Spleen (tissue), 11 donors: ENCODE measurements at regions not wholly inside any gene's neighbourhood (a gene's known extent, or its start where the extent isn't known, plus 50 kb on each side); places are given as distances from the start of the nearest gene placed in this dataset.
A peak's percentile ranks its signal among the peaks of the same experiment; 100 is the strongest.

Source experiments
- DNase-seq: peaks from one replicate; pipeline ENCODE4 v3.0.0-alpha.2; 2020
- H3K27ac ChIP-seq, 8 donors: fragments of 200-600 bp; sonication (generic) in 7 of 8; 1 replicate in 4 of 8; 2 replicates in 4 of 8; pipeline versions ENCODE4 v1.5.0 to v1.8.0; 2016 to 2021; ENCODE audit warnings: inconsistent platforms in 4 of 8, mild to moderate bottlenecking in 4 of 8, moderate library complexity in 1 of 8
- H3K27me3 ChIP-seq, 7 donors: fragments of 200-600 bp; sonication (generic) in 6 of 7; replicated peaks in 1 of 7; 1 replicate in 4 of 7; 2 replicates in 3 of 7; pipeline versions ENCODE4 v1.5.0 to v1.8.0; 2016 to 2021; ENCODE audit warnings: inconsistent platforms in 3 of 7, mild to moderate bottlenecking in 1 of 7
- H3K36me3 ChIP-seq, 6 donors: fragments of 200-600 bp; sonication (generic) in 5 of 6; 1 replicate in 4 of 6; 2 replicates in 2 of 6; pipeline versions ENCODE4 v1.5.0 to v1.8.0; 2016 to 2021; ENCODE audit warnings: inconsistent platforms in 2 of 6
- H3K4me1 ChIP-seq, 6 donors: fragments of 200-600 bp; sonication (generic) in 5 of 6; 1 replicate in 3 of 6; 2 replicates in 3 of 6; pipeline versions ENCODE4 v1.5.0 to v1.8.0; 2016 to 2021; ENCODE audit warnings: inconsistent platforms in 3 of 6
- H3K4me3 ChIP-seq, 8 donors: fragments of 200-600 bp; sonication (generic) in 7 of 8; 1 replicate in 4 of 8; 2 replicates in 4 of 8; pipeline versions ENCODE4 v1.5.0 to v1.8.0; 2016 to 2021; ENCODE audit warnings: inconsistent platforms in 4 of 8, mild to moderate bottlenecking in 4 of 8, moderate library complexity in 2 of 8
- H3K9me3 ChIP-seq, 8 donors: fragments of 200-600 bp; sonication (generic) in 7 of 8; 1 replicate in 4 of 8; 2 replicates in 4 of 8; pipeline versions ENCODE4 v1.5.0 to v1.8.0; 2016 to 2021; ENCODE audit warnings: inconsistent platforms in 4 of 8
- CTCF ChIP-seq, 11 experiments: fragments of 200-600 bp in 7 of 11; fragments of 450-650 bp in 4 of 11; sonication (generic) in 4 of 11; IDR thresholded peaks in 8 of 11; conservative IDR thresholded peaks in 3 of 11; 1 replicate in 7 of 11; 2 replicates in 4 of 11; pipeline versions ENCODE4 v1.4.0 to v1.8.0; 2016 to 2021; ENCODE audit warnings: antibody characterized with exemption in 11 of 11, inconsistent platforms in 4 of 11, mild to moderate bottlenecking in 1 of 11
- POLR2A ChIP-seq, 3 donors: fragments of 450-650 bp; IDR thresholded peaks; one replicate each; pipeline ENCODE4 v1.5.1; 2017; ENCODE audit warnings: antibody characterized with exemption in 3 of 3, mild to moderate bottlenecking in 1 of 3
- POLR2AphosphoS5 ChIP-seq, 3 donors: sonication (generic); formaldehyde crosslinking; IDR thresholded peaks; one replicate each; pipeline ENCODE4 v1.5.1; 2017; ENCODE audit warnings: antibody characterized with exemption in 3 of 3
- WGBS, 5 donors: extraction: QIAGEN DNeasy Blood & Tissue Kit in 3 of 5; methylation state at CpG; one replicate each; pipeline versions ENCODE4 v1.1.5 to v1.1.7; 2013 to 2018; 5-methylcytosine and 5-hydroxymethylcytosine counted together
- intact Hi-C: fragments of 100-400 bp; cut with DNase I; formaldehyde crosslinking; loops from one replicate; pipeline ENCODE4 v1.15.0; 2023; ENCODE audit warnings: low total_unique reads
- donor health status: healthy with polysubstance abuse.
- donor health status: DM: no; HTN: no; CAD: no; lungs with moderate emphysema.
- donor health status: DM: no; HTN: no; CAD: no.
- donor health status: Bipolar disorder and iron deficiency.
- donor health status: healthy.
- donor health status: DM: no; HTN: no; CAD: no.
- donor health status: DM: yes; HTN: yes; CAD: no.

- intact Hi-C loops = no loop called here
- Histone ChIP-seq H3K27me3 (peaks cover 0 to 8% (median 0%) of the 10 kb centered on the region in 7 donors), H3K36me3 (no peaks in the 10 kb centered on the region), H3K4me3 (no peak overlapping the region), H3K27ac (no peak overlapping the region), H3K9me3 (no peaks in the 10 kb centered on the region), H3K4me1 (no peaks in the 10 kb centered on the region)
- 46 to 100% (median 62%) methylated on average over 1 to 5 of the region's 5 CpGs for WGBS, 5 donors
- no peak for DNase-seq
- TF ChIP-seq POLR2AphosphoS5 (IDR thresholded peaks at IDR 0.05) (no peak), CTCF (IDR thresholded peaks at IDR 0.05 in 8 of 11, conservative IDR thresholded peaks at IDR 0.05 in 3 of 11) (no peak), POLR2A (IDR thresholded peaks at IDR 0.05) (no peak)
These were observed 103.7 kb upstream of the CLDN14 start for GRCh38 chr21:36583591-36583990.

- TF ChIP-seq POLR2A (IDR thresholded peaks at IDR 0.05) = no peak
- no peak for TF ChIP-seq CTCF (IDR thresholded peaks at IDR 0.05 in 8 of 11, conservative IDR thresholded peaks at IDR 0.05 in 3 of 11)
- no peak for TF ChIP-seq POLR2AphosphoS5 (IDR thresholded peaks at IDR 0.05)
- intact Hi-C loops = no loop called here
- 72 to 85% (median 82%) methylated on average over 6 of the region's 6 CpGs for WGBS, 5 donors
These were observed 105.3 kb upstream of the CLDN14 start for GRCh38 chr21:36584980-36585940.

GRCh38 chr21:36587388-36587787, 107.5 kb upstream of the CLDN14 start:
- Histone ChIP-seq H3K27me3 (peaks cover 0 to 9% (median 0%) of the 10 kb centered on the region in 7 donors), H3K27ac (no peak overlapping the region), H3K4me1 (no peaks in the 10 kb centered on the region), H3K36me3 (no peaks in the 10 kb centered on the region), H3K9me3 (no peaks in the 10 kb centered on the region), H3K4me3 (no peak overlapping the region)
- DNase-seq = no peak
- WGBS, 5 donors = 84 to 93% (median 87%) methylated on average over 8 of the region's 8 CpGs
- intact Hi-C loops = no loop called here
- TF ChIP-seq POLR2AphosphoS5 (IDR thresholded peaks at IDR 0.05) = no peak
- no peak for TF ChIP-seq POLR2A (IDR thresholded peaks at IDR 0.05)
- TF ChIP-seq CTCF (IDR thresholded peaks at IDR 0.05 in 8 of 11, conservative IDR thresholded peaks at IDR 0.05 in 3 of 11) = no peak

More at GRCh38 chr21:36584980-36585940, 105.3 kb upstream of the CLDN14 start:
- DNase-seq = no peak
- Histone ChIP-seq H3K36me3 (no peaks in the 10 kb centered on the region), H3K27ac (no peak overlapping the region), H3K4me1 (no peaks in the 10 kb centered on the region), H3K4me3 (no peak overlapping the region), H3K9me3 (no peaks in the 10 kb centered on the region), H3K27me3 (peaks cover 0 to 8% (median 0%) of the 10 kb centered on the region in 7 donors)

GRCh38 chr21:36589352-36589971, 109.5 kb upstream of the SIM2 start:
- Histone ChIP-seq H3K27ac (no peak overlapping the region), H3K36me3 (no peaks in the 10 kb centered on the region), H3K4me3 (no peak overlapping the region), H3K27me3 (peaks cover 0 to 7% (median 0%) of the 10 kb centered on the region in 7 donors), H3K4me1 (no peaks in the 10 kb centered on the region), H3K9me3 (no peaks in the 10 kb centered on the region)
- 35 to 48% (median 40%) methylated on average over 10 of the region's 10 CpGs for WGBS, 5 donors
- intact Hi-C loops = no loop called here
- peak in 6 of 11 experiments; percentile 12 to 41 (median 35) for TF ChIP-seq CTCF (IDR thresholded peaks at IDR 0.05 in 8 of 11, conservative IDR thresholded peaks at IDR 0.05 in 3 of 11)
- TF ChIP-seq POLR2A (IDR thresholded peaks at IDR 0.05) = no peak
- no peak for TF ChIP-seq POLR2AphosphoS5 (IDR thresholded peaks at IDR 0.05)
- no peak for DNase-seq
